LoVo (cell line): ENCODE measurements at regions not wholly inside any gene's neighbourhood (a gene's known extent, or its start where the extent isn't known, plus 50 kb on each side); places are given as distances from the start of the nearest gene placed in this dataset.

ENCODE experiments used
- DNase-seq: peaks from one replicate; pipeline ENCODE4 v3.0.0-alpha.2; 2016; ENCODE audit warnings: low spot score

GRCh38 chr18:79610461-79611039 is 69.1 kb upstream of the CTDP1 start:
- no peak for DNase-seq

- DNase-seq: no peak
Observed at GRCh38 chr18:79611040-79611681, 68.4 kb upstream of the CTDP1 start.

- no peak for DNase-seq
Observed at GRCh38 chr18:79612291-79613108, 67.1 kb upstream of the CTDP1 start.

GRCh38 chr18:79613186-79613931 is 66.2 kb upstream of the CTDP1 start:
- DNase-seq: no peak

GRCh38 chr18:79614211-79614955 is 65.2 kb upstream of the CTDP1 start:
- DNase-seq: no peak

GRCh38 chr18:79615091-79615490 is 64.5 kb upstream of the CTDP1 start:
- no peak for DNase-seq

- no peak for DNase-seq
Observed at GRCh38 chr18:79615586-79615985, 64.0 kb upstream of the CTDP1 start.

- DNase-seq: no peak
Observed at GRCh38 chr18:79616651-79617510, 62.7 kb upstream of the CTDP1 start.

- DNase-seq: no peak
Observed at GRCh38 chr18:79617511-79618500, 61.8 kb upstream of the CTDP1 start.

GRCh38 chr18:79620576-79621165 is 58.9 kb upstream of the CTDP1 start:
- no peak for DNase-seq

GRCh38 chr18:79621501-79621900 is 58.1 kb upstream of the CTDP1 start:
- DNase-seq: no peak

GRCh38 chr18:79622004-79622403 is 57.6 kb upstream of the CTDP1 start:
- no peak for DNase-seq

GRCh38 chr18:79624356-79625170 is 55.0 kb upstream of the CTDP1 start:
- no peak for DNase-seq

GRCh38 chr18:79625195-79625923 is 54.2 kb upstream of the CTDP1 start:
- no peak for DNase-seq

GRCh38 chr18:79625924-79626561 is 53.6 kb upstream of the CTDP1 start:
- DNase-seq: no peak

- DNase-seq: no peak
Observed at GRCh38 chr18:79626905-79627749, 52.5 kb upstream of the CTDP1 start.
